HEK293 (cell line): ENCODE measurements at regions not wholly inside any gene's neighbourhood (a gene's known extent, or its start where the extent isn't known, plus 50 kb on each side); places are given as distances from the start of the nearest gene placed in this dataset.

Experiments used
- CTCF ChIA-PET: fragments of 350-600 bp; formaldehyde crosslinking; extraction: SDS; loops from one replicate; lab custom pipeline; 2021; ENCODE audit warnings: antibody characterized with exemption; lab: Yijun Ruan, JAX
- POLR2A ChIA-PET: fragments of 300-600 bp; formaldehyde crosslinking; extraction: SDS; loops from one replicate; lab custom pipeline; 2020; ENCODE audit warnings: antibody characterized with exemption, inconsistent platforms; lab: Yijun Ruan, JAX
- H3K27ac ChIP-seq: fragments of 200-500 bp; sonication (Bioruptor generic); 2 replicates; pipeline ENCODE4 v1.5.1; 2014; ENCODE audit warnings: low read depth, low read length, control low read depth, inconsistent platforms; ENCODE audit errors: extremely low read depth
- H3K36me3 ChIP-seq, 2 experiments: fragments of 200-500 bp in 1 of 2; sonication (Bioruptor generic) in 1 of 2; 1 replicate in 1 of 2; 2 replicates in 1 of 2; pipeline ENCODE4 v1.5.1; 2014 to 2017; ENCODE audit warnings: inconsistent platforms in 2 of 2, low read length in 2 of 2; ENCODE audit not compliant: control insufficient read depth in 2 of 2, insufficient read depth in 1 of 2
- H3K4me1 ChIP-seq: fragments of 200-500 bp; sonication (Bioruptor generic); 2 replicates; pipeline ENCODE4 v1.5.1; 2014; ENCODE audit warnings: mild to moderate bottlenecking, low read length, inconsistent platforms; ENCODE audit not compliant: control insufficient read depth, insufficient read depth
- H3K4me3 ChIP-seq: 2 replicates; pipeline ENCODE4 v1.5.1; 2011; ENCODE audit warnings: low read depth, mild to moderate bottlenecking, control low read depth, low read length, moderate library complexity
- H3K9me3 ChIP-seq: fragments of 200-500 bp; sonication (Bioruptor generic); 2 replicates; pipeline ENCODE4 v1.5.1; 2014; ENCODE audit warnings: low read depth, low read length, inconsistent platforms; ENCODE audit not compliant: control insufficient read depth, insufficient read depth
- BCL11A ChIP-seq: fragments of 450-650 bp; formaldehyde crosslinking; IDR thresholded peaks from 2 replicates; pipeline ENCODE4 v1.5.1; 2016; ENCODE audit warnings: low read depth, missing biosample characterization, missing genetic modification characterization
- GLIS1 ChIP-seq: fragments of 450-650 bp; formaldehyde crosslinking; IDR thresholded peaks from 2 replicates; pipeline ENCODE4 v1.5.1; 2016; ENCODE audit warnings: missing biosample characterization, missing genetic modification characterization
- GLIS2 ChIP-seq: fragments of 450-650 bp; formaldehyde crosslinking; IDR thresholded peaks from 2 replicates; pipeline ENCODE4 v1.5.1; 2016; ENCODE audit warnings: missing biosample characterization, missing genetic modification characterization
- KLF1 ChIP-seq: fragments of 450-650 bp; formaldehyde crosslinking; IDR thresholded peaks from 2 replicates; pipeline ENCODE4 v1.5.1; 2016; ENCODE audit warnings: missing biosample characterization, missing genetic modification characterization
- MEIS1 ChIP-seq: sonication (generic); formaldehyde crosslinking; IDR thresholded peaks from 2 replicates; pipeline ENCODE4 v1.8.1; 2022; ENCODE audit warnings: missing genetic modification reagents, mild to moderate bottlenecking, borderline replicate concordance
- PRDM6 ChIP-seq: fragments of 450-650 bp; formaldehyde crosslinking; IDR thresholded peaks from 2 replicates; pipeline ENCODE4 v1.5.1; 2017; ENCODE audit warnings: missing biosample characterization, missing genetic modification characterization
- ZBTB17 ChIP-seq: fragments of 450-650 bp; formaldehyde crosslinking; IDR thresholded peaks from 2 replicates; pipeline ENCODE4 v1.5.1; 2016; ENCODE audit warnings: missing biosample characterization, missing genetic modification characterization
- ZIC2 ChIP-seq: fragments of 450-650 bp; formaldehyde crosslinking; IDR thresholded peaks from 2 replicates; pipeline ENCODE4 v1.5.1; 2016; ENCODE audit warnings: missing biosample characterization, missing genetic modification characterization
- ZNF175 ChIP-seq: fragments of 450-650 bp; formaldehyde crosslinking; IDR thresholded peaks from 2 replicates; pipeline ENCODE4 v1.5.1; 2016; ENCODE audit warnings: missing biosample characterization, missing genetic modification characterization
- ZNF302 ChIP-seq: fragments of 450-650 bp; formaldehyde crosslinking; IDR thresholded peaks from 2 replicates; pipeline ENCODE4 v1.5.1; 2016; ENCODE audit warnings: missing biosample characterization, missing genetic modification characterization, low read depth
- ZNF311 ChIP-seq: fragments of 450-650 bp; formaldehyde crosslinking; IDR thresholded peaks from 2 replicates; pipeline ENCODE4 v1.5.1; 2017; ENCODE audit warnings: missing biosample characterization, missing genetic modification characterization, borderline replicate concordance
- ZNF37A ChIP-seq: fragments of 450-650 bp; IDR thresholded peaks from 2 replicates; pipeline ENCODE4 v1.5.1; 2018; ENCODE audit warnings: missing biosample characterization, missing genetic modification characterization
- ZNF398 ChIP-seq: fragments of 450-650 bp; formaldehyde crosslinking; IDR thresholded peaks from 2 replicates; pipeline ENCODE4 v1.5.1; 2017; ENCODE audit warnings: missing biosample characterization, missing genetic modification characterization
- ZNF426 ChIP-seq: fragments of 450-650 bp; formaldehyde crosslinking; IDR thresholded peaks from 2 replicates; pipeline ENCODE4 v1.5.1; 2017; ENCODE audit warnings: missing biosample characterization, missing genetic modification characterization, mild to moderate bottlenecking, inconsistent platforms, moderate library complexity
- ZNF548 ChIP-seq: fragments of 450-650 bp; formaldehyde crosslinking; IDR thresholded peaks from 2 replicates; pipeline ENCODE4 v1.5.1; 2016; ENCODE audit warnings: missing biosample characterization, missing genetic modification characterization
- ZNF580 ChIP-seq: fragments of 450-650 bp; formaldehyde crosslinking; IDR thresholded peaks from 2 replicates; pipeline ENCODE4 v1.5.1; 2016; ENCODE audit warnings: missing biosample characterization, missing genetic modification characterization
- ZNF623 ChIP-seq: fragments of 450-650 bp; formaldehyde crosslinking; IDR thresholded peaks from 2 replicates; pipeline ENCODE4 v1.5.1; 2016; ENCODE audit warnings: missing biosample characterization, missing genetic modification characterization
- ZNF830 ChIP-seq: fragments of 450-650 bp; IDR thresholded peaks from 2 replicates; pipeline ENCODE4 v1.5.0; 2018; ENCODE audit warnings: missing biosample characterization, missing genetic modification characterization, low read depth, mild to moderate bottlenecking, moderate library complexity

- TF ChIP-seq PRDM6 (no peak), ZNF302 (no peak)
Observed at GRCh38 chr2:37857575-37858399, 67.3 kb upstream of the RMDN2 start (continued).

- no peak overlapping the region for H3K27ac ChIP-seq
- H3K4me1 ChIP-seq = peaks cover 4% of the 10 kb centered on the region; the same call in 1 of the 2 replicates
- ChIA-PET POLR2A (no interaction called here), CTCF (interaction anchor here (1.8 kb wide), 1 partner anchor 19 kb away, joined by 7 read pairs; no protein-coding TSS in a partner anchor)
- H3K4me3 ChIP-seq = no peak overlapping the region
- TF ChIP-seq ZIC2 (tag by site-specific recombination) (0 out of 2 replicates have a peak, but pooled peaks have one; percentile 31), ZNF623 (no peak), ZBTB17 (tag by site-specific recombination) (peak; percentile 96), GLIS1 (peak; percentile 42; the same call in 1 of the 2 replicates)
- no peaks in the 10 kb centered on the region for H3K9me3 ChIP-seq
- no peaks in the 10 kb centered on the region for H3K36me3 ChIP-seq
Observed at GRCh38 chr2:37858400-37858711, 66.7 kb upstream of the RMDN2 start.

GRCh38 chr2:37858725-37859267 lies 66.3 kb upstream of the RMDN2 start:
- Histone ChIP-seq H3K4me1 (peaks cover 4% of the 10 kb centered on the region; the same call in 1 of the 2 replicates), H3K27ac (no peak overlapping the region), H3K9me3 (no peaks in the 10 kb centered on the region), H3K36me3 (no peaks in the 10 kb centered on the region), H3K4me3 (no peak overlapping the region)
- CTCF ChIA-PET = interaction anchor here (0.8 to 1.8 kb wide), 2 partner anchors 19 to 26 kb away, joined by 3 to 7 read pairs; no protein-coding TSS in a partner anchor
- TF ChIP-seq KLF1 (tag by site-specific recombination) (peak; percentile 85), ZNF37A (tag by site-specific recombination) (no peak), ZNF426 (tag by site-specific recombination) (no peak), ZBTB17 (tag by site-specific recombination) (peak; percentile 0), ZNF548 (tag by site-specific recombination) (no peak)
- POLR2A ChIA-PET = no interaction called here

- Histone ChIP-seq H3K36me3 (no peaks in the 10 kb centered on the region), H3K4me3 (no peak overlapping the region), H3K27ac (no peak overlapping the region), H3K9me3 (no peaks in the 10 kb centered on the region)
- POLR2A ChIA-PET = no interaction called here
- TF ChIP-seq ZNF580 (tag by site-specific recombination) (no peak), ZNF175 (tag by site-specific recombination) (no peak), ZNF311 (tag by site-specific recombination) (no peak), ZNF398 (tag by site-specific recombination) (no peak), ZNF426 (tag by site-specific recombination) (no peak), BCL11A (tag by site-specific recombination) (no peak), PRDM6 (no peak), ZNF830 (tag by site-specific recombination) (no peak), MEIS1 (CRISPR knock-in tag) (no peak), GLIS2 (no peak)
- TF ChIP-seq, all 188 proteins: peak for 0
- H3K4me1 ChIP-seq = peaks cover 4% of the 10 kb centered on the region; the same call in 1 of the 2 replicates
- CTCF ChIA-PET = interaction anchor here (0.5 kb wide), 1 partner anchor 18 kb away, joined by 4 read pairs; no protein-coding TSS in a partner anchor
Observed at GRCh38 chr2:37862620-37863019, 62.5 kb upstream of the RMDN2 start.
